Upper lobe of left lung (tissue), 4 donors: ENCODE measurements at regions not wholly inside any gene's neighbourhood (a gene's known extent, or its start where the extent isn't known, plus 50 kb on each side); places are given as distances from the start of the nearest gene placed in this dataset.

ENCODE experiments used
- CTCF ChIP-seq, 6 experiments: fragments of 450-650 bp in 4 of 6; fragments of 200-600 bp in 2 of 6; sonication (generic) in 2 of 6; IDR thresholded peaks; one replicate each; pipeline ENCODE4 v1.5.1; 2016 to 2019; ENCODE audit warnings: antibody characterized with exemption in 6 of 6
- POLR2A ChIP-seq, 4 donors: fragments of 450-650 bp; IDR thresholded peaks; one replicate each; pipeline ENCODE4 v1.5.1; 2016 to 2017; ENCODE audit warnings: antibody characterized with exemption in 4 of 4, mild to moderate bottlenecking in 2 of 4
- POLR2AphosphoS5 ChIP-seq, 2 donors: sonication (generic); formaldehyde crosslinking; IDR thresholded peaks; one replicate each; pipeline ENCODE4 v1.5.1; 2017; ENCODE audit warnings: antibody characterized with exemption in 2 of 2

DNA sequence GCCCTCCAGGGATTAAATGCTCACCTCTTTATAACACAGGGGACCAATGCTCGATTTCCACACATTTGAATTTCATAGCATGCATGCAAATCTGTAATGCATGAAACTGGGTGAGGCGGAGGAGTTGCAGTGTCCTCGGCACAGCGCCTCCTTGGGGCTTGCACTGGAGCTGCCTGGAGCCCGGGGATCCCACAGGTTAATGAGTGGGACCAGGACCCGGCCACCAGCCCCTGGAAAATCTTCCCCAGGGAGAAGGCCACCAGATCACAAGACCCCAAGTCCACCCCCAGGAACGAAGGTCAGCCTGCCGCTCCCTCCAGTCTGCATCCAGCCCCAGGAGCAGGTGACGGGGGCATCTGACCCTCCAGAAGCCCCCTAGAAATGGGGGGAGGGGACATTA lies 119.1 kb downstream of the MN1 start:
- TF ChIP-seq CTCF (IDR thresholded peaks at IDR 0.05): no peak
- TF ChIP-seq POLR2A (IDR thresholded peaks at IDR 0.05): no peak
- TF ChIP-seq POLR2AphosphoS5 (IDR thresholded peaks at IDR 0.05): no peak
